SK-N-SH (cell line): ENCODE measurements at regions not wholly inside any gene's neighbourhood (a gene's known extent, or its start where the extent isn't known, plus 50 kb on each side); places are given as distances from the start of the nearest gene placed in this dataset.

ENCODE experiments used
- CTCF ChIA-PET: fragments of 300-600, 350-600 bp; formaldehyde crosslinking; extraction: SDS; loops from one replicate; lab custom pipeline; 2021; lab: Yijun Ruan, JAX
- POLR2A ChIA-PET: fragments of 350-600 bp; sonication (Branson Sonifier 250); formaldehyde crosslinking; extraction: SDS; loops from one replicate; lab custom pipeline; 2020; ENCODE audit warnings: antibody characterized with exemption, inconsistent platforms; lab: Yijun Ruan, JAX
- DNase-seq: peaks from one replicate; pipeline ENCODE4 v3.0.0; 2012
- H2AFZ ChIP-seq: fragments of 200-600 bp; sonication (generic); 2 replicates; pipeline ENCODE4 v1.8.1; 2016; ENCODE audit warnings: antibody characterized with exemption, mild to moderate bottlenecking, low read depth
- H3F3A ChIP-seq: fragments of 200-600 bp; sonication (generic); replicated peaks from 2 replicates; pipeline ENCODE3; 2016; ENCODE audit warnings: antibody characterized with exemption, mild to moderate bottlenecking; ENCODE audit not compliant: insufficient read depth
- H3K27ac ChIP-seq, 2 experiments: fragments of 200-500 bp in 1 of 2; fragments of 200-600 bp in 1 of 2; sonication (Bioruptor generic) in 1 of 2; sonication (generic), shearing (Covaris generic) in 1 of 2; 2 replicates each; pipeline versions ENCODE4 v1.5.1 to v1.6.1; 2014 to 2016; ENCODE audit warnings: low read depth in 2 of 2, inconsistent platforms in 1 of 2, low read length in 1 of 2, mild to moderate bottlenecking in 1 of 2, mixed read lengths in 1 of 2
- H3K27me3 ChIP-seq: fragments of 200-600 bp; sonication (generic), shearing (Covaris generic); 2 replicates; pipeline ENCODE4 v1.6.1; 2016; ENCODE audit warnings: mixed run types; ENCODE audit not compliant: insufficient read depth
- H3K36me3 ChIP-seq, 2 experiments: fragments of 200-500 bp in 1 of 2; fragments of 200-600 bp in 1 of 2; sonication (Bioruptor generic) in 1 of 2; sonication (generic) in 1 of 2; replicated peaks in 1 of 2; 2 replicates each; pipeline versions ENCODE3 to v1.5.1; 2014 to 2016; ENCODE audit warnings: low read length in 1 of 2, mild to moderate bottlenecking in 1 of 2; ENCODE audit not compliant: insufficient read depth in 2 of 2, control insufficient read depth in 1 of 2
- H3K4me1 ChIP-seq, 2 experiments: fragments of 200-500 bp in 1 of 2; fragments of 200-600 bp in 1 of 2; sonication (Bioruptor generic) in 1 of 2; sonication (generic), shearing (Covaris generic) in 1 of 2; 2 replicates each; pipeline versions ENCODE4 v1.5.1 to v1.6.1; 2014 to 2016; ENCODE audit warnings: low read depth in 1 of 2, low read length in 1 of 2, mixed run types in 1 of 2; ENCODE audit not compliant: insufficient read depth in 2 of 2, control insufficient read depth in 1 of 2
- H3K4me2 ChIP-seq: fragments of 200-600 bp; sonication (generic), shearing (Covaris generic); 2 replicates; pipeline ENCODE4 v1.6.1; 2017; ENCODE audit warnings: mixed run types
- H3K4me3 ChIP-seq, 2 experiments: fragments of 200-500 bp in 1 of 2; fragments of 200-600 bp in 1 of 2; sonication (Bioruptor generic) in 1 of 2; sonication (generic), shearing (Covaris generic) in 1 of 2; 2 replicates each; pipeline versions ENCODE4 v1.5.1 to v1.8.1; 2014 to 2016; ENCODE audit warnings: low read depth in 2 of 2, inconsistent platforms in 1 of 2, low read length in 1 of 2, mild to moderate bottlenecking in 1 of 2, mixed read lengths in 1 of 2, moderate library complexity in 1 of 2
- H3K79me2 ChIP-seq: fragments of 200-600 bp; sonication (generic); 2 replicates; pipeline ENCODE4 v1.8.1; 2017; ENCODE audit warnings: mild to moderate bottlenecking; ENCODE audit not compliant: insufficient read depth
- H3K9ac ChIP-seq: fragments of 200-600 bp; sonication (generic); 2 replicates; pipeline ENCODE4 v1.6.1; 2017; ENCODE audit warnings: mixed run types
- H3K9me2 ChIP-seq: fragments of 200-600 bp; sonication (generic); 2 replicates; pipeline ENCODE4 v1.6.1; 2017; ENCODE audit warnings: mixed run types
- H3K9me3 ChIP-seq: fragments of 200-600 bp; sonication (generic); 2 replicates; pipeline ENCODE4 v1.6.1; 2017; ENCODE audit warnings: mixed run types, mild to moderate bottlenecking, moderate library complexity
- H4K20me1 ChIP-seq: fragments of 200-600 bp; sonication (generic); 2 replicates; pipeline ENCODE4 v1.6.1; 2017; ENCODE audit warnings: mild to moderate bottlenecking, mixed run types; ENCODE audit not compliant: insufficient read depth
- EZH2phosphoT487 ChIP-seq: fragments of 200-600 bp; sonication (generic); IDR thresholded peaks from 2 replicates; pipeline ENCODE4 v1.6.1; 2017; ENCODE audit warnings: low read depth, mixed run types, mild to moderate bottlenecking, antibody characterized with exemption, moderate library complexity, borderline replicate concordance
- GABPA ChIP-seq: IDR thresholded peaks from 2 replicates; pipeline ENCODE4 v1.4.0; 2012; ENCODE audit warnings: low read depth, mild to moderate bottlenecking
- JUND ChIP-seq: IDR thresholded peaks from 2 replicates; pipeline ENCODE4 v1.4.0; 2012
- MAX ChIP-seq: IDR thresholded peaks from 2 replicates; pipeline ENCODE4 v1.4.0; 2012; ENCODE audit warnings: low read depth
- NRF1 ChIP-seq: IDR thresholded peaks from 2 replicates; pipeline ENCODE4 v1.6.1; 2012; ENCODE audit warnings: low read depth, mild to moderate bottlenecking, low read length
- RAD21 ChIP-seq: IDR thresholded peaks from 2 replicates; pipeline ENCODE4 v1.6.1; 2012; ENCODE audit warnings: mild to moderate bottlenecking, low read length
- REST ChIP-seq: IDR thresholded peaks from 2 replicates; pipeline ENCODE4 v1.6.1; 2012; ENCODE audit warnings: mild to moderate bottlenecking, low read depth, low read length, moderate library complexity
- RFX5 ChIP-seq: IDR thresholded peaks from 2 replicates; pipeline ENCODE4 v1.6.1; 2012; ENCODE audit warnings: mild to moderate bottlenecking, improper control_type of control experiment, low read length
- RXRA ChIP-seq: IDR thresholded peaks from 2 replicates; pipeline ENCODE4 v1.4.0; 2012; ENCODE audit warnings: low read depth, mild to moderate bottlenecking, borderline replicate concordance
- SIN3A ChIP-seq: IDR thresholded peaks from 2 replicates; pipeline ENCODE4 v1.6.1; 2012; ENCODE audit warnings: low read depth, mild to moderate bottlenecking, low read length, moderate library complexity, borderline replicate concordance
- TCF12 ChIP-seq: IDR thresholded peaks from 2 replicates; pipeline ENCODE4 v1.4.0; 2012
- TEAD4 ChIP-seq: IDR thresholded peaks from 2 replicates; pipeline ENCODE4 v1.4.0; 2012; ENCODE audit warnings: mild to moderate bottlenecking, borderline replicate concordance; ENCODE audit not compliant: insufficient read depth
- USF1 ChIP-seq: IDR thresholded peaks from 2 replicates; pipeline ENCODE4 v1.4.0; 2012; ENCODE audit warnings: low read depth, borderline replicate concordance
- USF2 ChIP-seq: fragments of 150-350 bp; IDR thresholded peaks from 2 replicates; pipeline ENCODE4 v1.6.1; 2017; ENCODE audit warnings: antibody characterized with exemption, low read length, low read depth, borderline replicate concordance
- YY1 ChIP-seq: IDR thresholded peaks from 2 replicates; pipeline ENCODE4 v1.4.0; 2012; ENCODE audit warnings: low read depth, mild to moderate bottlenecking
- ZBTB33 ChIP-seq: IDR thresholded peaks from 2 replicates; pipeline ENCODE4 v1.4.0; 2012; ENCODE audit warnings: low read depth, borderline replicate concordance
- WGBS: methylation state at CpG from one replicate; pipeline ENCODE4 v1.1.6; 2017; ENCODE audit warnings: low lambda C conversion rate; 5-methylcytosine and 5-hydroxymethylcytosine counted together

- Histone ChIP-seq H3K79me2 (no peaks in the 10 kb centered on the region), H3K4me3 (no peak overlapping the region), H4K20me1 (no peaks in the 10 kb centered on the region), H3K27me3 (no peaks in the 10 kb centered on the region), H3K36me3 (no peaks in the 10 kb centered on the region), H2AFZ (no peak overlapping the region), H3K4me1 (no peaks in the 10 kb centered on the region), H3K9me2 (no peaks in the 10 kb centered on the region), H3K9ac (no peak overlapping the region), H3K9me3 (no peaks in the 10 kb centered on the region), H3F3A (no peaks in the 10 kb centered on the region), H3K27ac (no peak overlapping the region), H3K4me2 (no peak overlapping the region)
- CTCF ChIA-PET: interaction anchor here (0.8 to 1.4 kb wide), 2 partner anchors 131 to 341 kb away, joined by 3 to 4 read pairs; no protein-coding TSS in a partner anchor
- POLR2A ChIA-PET: no interaction called here
- no peak for TF ChIP-seq RFX5
- TF ChIP-seq NRF1: no peak
- TF ChIP-seq MAX: no peak
- no peak for TF ChIP-seq ZBTB33
- TF ChIP-seq YY1: no peak
- no peak for TF ChIP-seq TEAD4
- no peak for TF ChIP-seq RAD21
- 27% methylated on average over 3 of the region's 3 CpGs for WGBS
- DNase-seq: no peak
Measured at GRCh38 chr7:86339051-86339450, 304.7 kb upstream of the GRM3 start.

- TF ChIP-seq REST (no peak), SIN3A (no peak), GABPA (no peak), RXRA (no peak), EZH2phosphoT487 (no peak), MAX (no peak), RFX5 (no peak), TCF12 (no peak), USF1 (no peak), TEAD4 (no peak), USF2 (no peak), JUND (no peak), NRF1 (no peak)
- peaks cover 3% of the 10 kb centered on the region; the same call in 1 of the 2 replicates for H3K9me2 ChIP-seq
- H3K4me2 ChIP-seq: no peak overlapping the region
- no peak overlapping the region for H3K9ac ChIP-seq
- H3F3A ChIP-seq: no peaks in the 10 kb centered on the region
- WGBS: 0% methylated on average over 1 of the region's 1 CpG
- H3K4me3 ChIP-seq: no peak overlapping the region
- no peak overlapping the region for H2AFZ ChIP-seq
- H3K4me1 ChIP-seq: no peaks in the 10 kb centered on the region
- POLR2A ChIA-PET: no interaction called here
- H3K27me3 ChIP-seq: no peaks in the 10 kb centered on the region
- H3K36me3 ChIP-seq: no peaks in the 10 kb centered on the region
- DNase-seq: no peak
- 0 out of 2 replicates have a peak, but pooled peaks cover 3% of the 10 kb centered on the region for H3K9me3 ChIP-seq
- H3K79me2 ChIP-seq: no peaks in the 10 kb centered on the region
- CTCF ChIA-PET: no interaction called here
- no peak overlapping the region for H3K27ac ChIP-seq
- H4K20me1 ChIP-seq: no peaks in the 10 kb centered on the region
Measured at GRCh38 chr7:86328801-86329433, 314.8 kb upstream of the GRM3 start.
